ENCODE measurements at regions not wholly inside any gene's neighbourhood (a gene's known extent, or its start where the extent isn't known, plus 50 kb on each side); places are given as distances from the start of the nearest gene placed in this dataset.

- H3K9me3 Mint-ChIP-seq (ENCODE audit: unreplicated experiment) = no peaks in the 10 kb centered on the region
- H3K4me3 Mint-ChIP-seq (ENCODE audit: unreplicated experiment) = no peak overlapping the region
- H3K4me1 Mint-ChIP-seq (ENCODE audit: unreplicated experiment) = no peaks in the 10 kb centered on the region
- H3K36me3 Mint-ChIP-seq (ENCODE audit: low read depth, unreplicated experiment) = no peaks in the 10 kb centered on the region
- DNase-seq (ENCODE audit: low spot score) = no peak
- TF ChIP-seq CTCF (IDR thresholded peaks at IDR 0.05; ENCODE audit: unreplicated experiment) = no peak
- no peaks in the 10 kb centered on the region for H3K27me3 Mint-ChIP-seq (ENCODE audit: unreplicated experiment)
- no peak overlapping the region for H3K27ac Mint-ChIP-seq (ENCODE audit: unreplicated experiment)
Measured at GRCh38 chr12:93202688-93203087, 175.0 kb upstream of the NUDT4 start.

DNA sequence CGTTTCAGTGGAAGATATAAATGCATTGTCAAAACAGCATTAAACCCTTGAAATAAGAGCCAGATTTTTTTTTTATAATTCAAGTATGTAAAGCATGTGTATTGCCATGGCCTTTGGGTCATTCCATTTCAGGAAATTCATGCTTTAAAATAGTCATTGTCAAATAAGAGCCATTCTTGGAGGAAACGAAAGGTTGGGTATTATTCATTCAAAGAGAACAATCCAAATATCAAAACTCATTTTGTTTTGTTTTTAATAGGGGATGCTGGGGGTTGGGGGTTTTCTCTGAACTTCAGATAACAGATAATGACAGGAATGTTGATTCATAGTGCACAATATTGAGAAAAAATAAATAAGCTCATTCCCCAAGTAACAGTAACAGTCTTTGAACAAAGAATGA, 174.4 kb upstream of the NUDT4 start:
- Mint-ChIP-seq H3K4me3 (ENCODE audit: unreplicated experiment) (no peak overlapping the region), H3K4me1 (ENCODE audit: unreplicated experiment) (no peaks in the 10 kb centered on the region), H3K36me3 (ENCODE audit: low read depth, unreplicated experiment) (no peaks in the 10 kb centered on the region), H3K27me3 (ENCODE audit: unreplicated experiment) (no peaks in the 10 kb centered on the region), H3K27ac (ENCODE audit: unreplicated experiment) (no peak overlapping the region), H3K9me3 (ENCODE audit: unreplicated experiment) (no peaks in the 10 kb centered on the region)
- DNase-seq (ENCODE audit: low spot score) = no peak
- no peak for TF ChIP-seq CTCF (IDR thresholded peaks at IDR 0.05; ENCODE audit: unreplicated experiment)

- H3K27me3 Mint-ChIP-seq (ENCODE audit: unreplicated experiment) = peaks cover under 1% of the 10 kb centered on the region
- no peaks in the 10 kb centered on the region for H3K4me1 Mint-ChIP-seq (ENCODE audit: unreplicated experiment)
- H3K9me3 Mint-ChIP-seq (ENCODE audit: unreplicated experiment) = no peaks in the 10 kb centered on the region
- DNase-seq (ENCODE audit: low spot score) = no peak
- no peak overlapping the region for H3K27ac Mint-ChIP-seq (ENCODE audit: unreplicated experiment)
- no peaks in the 10 kb centered on the region for H3K36me3 Mint-ChIP-seq (ENCODE audit: low read depth, unreplicated experiment)
- H3K4me3 Mint-ChIP-seq (ENCODE audit: unreplicated experiment) = no peak overlapping the region
- TF ChIP-seq CTCF (IDR thresholded peaks at IDR 0.05; ENCODE audit: unreplicated experiment) = no peak
Measured at GRCh38 chr12:93204896-93205295, 172.8 kb upstream of the NUDT4 start.

- H3K9me3 Mint-ChIP-seq (ENCODE audit: unreplicated experiment) = no peaks in the 10 kb centered on the region
- no peaks in the 10 kb centered on the region for H3K4me1 Mint-ChIP-seq (ENCODE audit: unreplicated experiment)
- TF ChIP-seq CTCF (IDR thresholded peaks at IDR 0.05; ENCODE audit: unreplicated experiment) = no peak
- no peaks in the 10 kb centered on the region for H3K36me3 Mint-ChIP-seq (ENCODE audit: low read depth, unreplicated experiment)
- no peak for DNase-seq (ENCODE audit: low spot score)
- H3K27me3 Mint-ChIP-seq (ENCODE audit: unreplicated experiment) = peaks cover 2% of the 10 kb centered on the region
- H3K27ac Mint-ChIP-seq (ENCODE audit: unreplicated experiment) = no peak overlapping the region
- no peak overlapping the region for H3K4me3 Mint-ChIP-seq (ENCODE audit: unreplicated experiment)
Measured at GRCh38 chr12:93205361-93205760, 172.4 kb upstream of the NUDT4 start.

DNA sequence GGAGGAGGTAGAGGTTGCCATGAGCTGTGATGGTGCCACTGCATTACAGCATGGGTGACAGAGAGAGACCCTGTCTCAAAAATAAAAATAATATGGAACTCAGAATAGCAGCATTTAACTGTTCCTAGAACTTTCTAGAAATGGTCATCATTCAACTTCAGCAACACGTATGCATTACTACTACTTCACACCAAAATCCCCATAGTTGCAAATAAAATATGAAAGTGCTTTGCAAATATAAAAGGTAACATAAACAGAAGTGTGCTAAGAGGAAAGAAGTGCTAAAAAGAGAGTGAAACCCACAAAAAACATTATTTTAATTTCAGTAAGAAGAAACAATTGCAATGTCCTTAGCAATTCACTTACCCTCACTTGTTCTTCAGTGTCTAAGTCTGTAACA, 169.7 kb upstream of the NUDT4 start:
- TF ChIP-seq CTCF (IDR thresholded peaks at IDR 0.05; ENCODE audit: unreplicated experiment) = no peak
- peaks cover 2% of the 10 kb centered on the region for H3K27me3 Mint-ChIP-seq (ENCODE audit: unreplicated experiment)
- H3K4me1 Mint-ChIP-seq (ENCODE audit: unreplicated experiment) = no peaks in the 10 kb centered on the region
- no peak overlapping the region for H3K4me3 Mint-ChIP-seq (ENCODE audit: unreplicated experiment)
- H3K9me3 Mint-ChIP-seq (ENCODE audit: unreplicated experiment) = no peaks in the 10 kb centered on the region
- no peaks in the 10 kb centered on the region for H3K36me3 Mint-ChIP-seq (ENCODE audit: low read depth, unreplicated experiment)
- no peak for DNase-seq (ENCODE audit: low spot score)
- no peak overlapping the region for H3K27ac Mint-ChIP-seq (ENCODE audit: unreplicated experiment)

Data from endothelial cell (in vitro differentiated cells).